ENCODE measurements at regions not wholly inside any gene's neighbourhood (a gene's known extent, or its start where the extent isn't known, plus 50 kb on each side); places are given as distances from the start of the nearest gene placed in this dataset.

DNA sequence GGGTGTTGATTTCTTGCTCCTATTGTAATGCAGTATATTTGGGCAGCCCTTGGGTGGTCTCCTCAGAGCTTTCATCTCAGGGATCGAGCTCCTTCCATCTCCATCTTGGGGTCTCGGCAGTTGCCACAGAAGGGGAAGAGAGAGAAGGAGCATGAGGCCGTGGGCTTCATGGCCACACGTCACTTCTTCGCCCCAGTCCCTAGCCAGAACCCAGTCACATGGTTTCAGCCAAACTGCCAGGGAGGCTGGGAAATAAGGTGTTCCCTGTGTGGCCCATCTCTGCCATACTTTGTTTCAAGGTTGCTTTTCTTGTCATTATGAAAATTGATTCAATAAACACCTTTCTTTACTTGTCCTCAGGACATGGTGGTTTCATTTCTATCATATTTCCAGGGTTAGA, 68.4 kb upstream of the NKD1 start (continued):
- TF ChIP-seq, protein P1, sequence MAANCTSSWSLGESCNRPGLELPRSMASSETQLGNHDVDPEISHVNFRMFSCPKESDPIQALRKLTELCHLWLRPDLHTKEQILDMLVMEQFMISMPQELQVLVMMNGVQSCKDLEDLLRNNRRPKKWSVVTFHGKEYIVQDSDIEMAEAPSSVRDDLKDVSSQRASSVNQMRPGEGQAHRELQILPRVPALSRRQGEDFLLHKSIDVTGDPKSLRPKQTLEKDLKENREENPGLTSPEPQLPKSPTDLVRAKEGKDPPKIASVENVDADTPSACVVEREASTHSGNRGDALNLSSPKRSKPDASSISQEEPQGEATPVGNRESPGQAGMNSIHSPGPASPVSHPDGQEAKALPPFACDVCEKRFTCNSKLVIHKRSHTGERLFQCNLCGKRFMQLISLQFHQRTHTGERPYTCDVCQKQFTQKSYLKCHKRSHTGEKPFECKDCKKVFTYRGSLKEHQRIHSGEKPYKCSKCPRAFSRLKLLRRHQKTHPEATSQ (tag by site-specific recombination; IDR thresholded peaks at IDR 0.05), result no peak

DNA sequence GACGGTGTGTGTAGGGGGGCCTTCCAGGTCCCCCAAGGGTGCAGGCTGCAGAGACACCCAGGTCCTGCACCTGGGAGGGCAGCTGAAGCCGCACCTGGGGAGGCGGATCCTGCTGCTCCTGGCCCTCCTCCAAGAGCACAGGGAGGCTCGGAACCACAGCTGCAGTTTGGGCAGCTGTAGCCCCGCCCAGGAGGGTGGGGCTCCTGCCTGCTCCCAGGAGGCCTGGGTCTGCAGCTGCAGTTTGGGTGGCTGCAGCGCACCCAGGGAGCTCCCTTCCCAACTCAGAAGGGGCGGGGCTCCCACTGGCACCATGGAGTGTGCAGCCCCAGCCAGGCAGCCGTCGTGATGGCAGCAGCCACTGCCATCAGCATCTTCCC, 69.4 kb upstream of the NKD1 start:
- H3K27ac ChIP-seq (ENCODE audit: extremely low read depth, low read depth, low read length), result no peak overlapping the region
- no peak overlapping the region for H3K4me3 ChIP-seq (ENCODE audit: low read depth, low read length)
- TF ChIP-seq KLF1 (tag by site-specific recombination; IDR thresholded peaks at IDR 0.05) (peak; percentile 88), ZNF266 (tag by site-specific recombination; IDR thresholded peaks at IDR 0.05; ENCODE audit: low read depth) (no peak), ZIC2 (tag by site-specific recombination; IDR thresholded peaks at IDR 0.05) (peak; percentile 54), GLIS1 (tag by site-specific recombination; IDR thresholded peaks at IDR 0.05) (peak; percentile 85)
- TF ChIP-seq, protein P2, sequence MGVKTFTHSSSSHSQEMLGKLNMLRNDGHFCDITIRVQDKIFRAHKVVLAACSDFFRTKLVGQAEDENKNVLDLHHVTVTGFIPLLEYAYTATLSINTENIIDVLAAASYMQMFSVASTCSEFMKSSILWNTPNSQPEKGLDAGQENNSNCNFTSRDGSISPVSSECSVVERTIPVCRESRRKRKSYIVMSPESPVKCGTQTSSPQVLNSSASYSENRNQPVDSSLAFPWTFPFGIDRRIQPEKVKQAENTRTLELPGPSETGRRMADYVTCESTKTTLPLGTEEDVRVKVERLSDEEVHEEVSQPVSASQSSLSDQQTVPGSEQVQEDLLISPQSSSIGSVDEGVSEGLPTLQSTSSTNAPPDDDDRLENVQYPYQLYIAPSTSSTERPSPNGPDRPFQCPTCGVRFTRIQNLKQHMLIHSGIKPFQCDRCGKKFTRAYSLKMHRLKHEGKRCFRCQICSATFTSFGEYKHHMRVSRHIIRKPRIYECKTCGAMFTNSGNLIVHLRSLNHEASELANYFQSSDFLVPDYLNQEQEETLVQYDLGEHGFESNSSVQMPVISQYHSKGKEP (tag by site-specific recombination; IDR thresholded peaks at IDR 0.05), result peak; percentile 13; the same call in 1 of the 2 replicates
- TF ChIP-seq, protein P3, sequence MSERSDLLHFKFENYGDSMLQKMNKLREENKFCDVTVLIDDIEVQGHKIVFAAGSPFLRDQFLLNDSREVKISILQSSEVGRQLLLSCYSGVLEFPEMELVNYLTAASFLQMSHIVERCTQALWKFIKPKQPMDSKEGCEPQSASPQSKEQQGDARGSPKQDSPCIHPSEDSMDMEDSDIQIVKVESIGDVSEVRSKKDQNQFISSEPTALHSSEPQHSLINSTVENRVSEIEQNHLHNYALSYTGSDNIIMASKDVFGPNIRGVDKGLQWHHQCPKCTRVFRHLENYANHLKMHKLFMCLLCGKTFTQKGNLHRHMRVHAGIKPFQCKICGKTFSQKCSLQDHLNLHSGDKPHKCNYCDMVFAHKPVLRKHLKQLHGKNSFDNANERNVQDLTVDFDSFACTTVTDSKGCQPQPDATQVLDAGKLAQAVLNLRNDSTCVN (tag by site-specific recombination; optimal IDR thresholded peaks at IDR 0.05), result no peak
- TF ChIP-seq, protein P4, sequence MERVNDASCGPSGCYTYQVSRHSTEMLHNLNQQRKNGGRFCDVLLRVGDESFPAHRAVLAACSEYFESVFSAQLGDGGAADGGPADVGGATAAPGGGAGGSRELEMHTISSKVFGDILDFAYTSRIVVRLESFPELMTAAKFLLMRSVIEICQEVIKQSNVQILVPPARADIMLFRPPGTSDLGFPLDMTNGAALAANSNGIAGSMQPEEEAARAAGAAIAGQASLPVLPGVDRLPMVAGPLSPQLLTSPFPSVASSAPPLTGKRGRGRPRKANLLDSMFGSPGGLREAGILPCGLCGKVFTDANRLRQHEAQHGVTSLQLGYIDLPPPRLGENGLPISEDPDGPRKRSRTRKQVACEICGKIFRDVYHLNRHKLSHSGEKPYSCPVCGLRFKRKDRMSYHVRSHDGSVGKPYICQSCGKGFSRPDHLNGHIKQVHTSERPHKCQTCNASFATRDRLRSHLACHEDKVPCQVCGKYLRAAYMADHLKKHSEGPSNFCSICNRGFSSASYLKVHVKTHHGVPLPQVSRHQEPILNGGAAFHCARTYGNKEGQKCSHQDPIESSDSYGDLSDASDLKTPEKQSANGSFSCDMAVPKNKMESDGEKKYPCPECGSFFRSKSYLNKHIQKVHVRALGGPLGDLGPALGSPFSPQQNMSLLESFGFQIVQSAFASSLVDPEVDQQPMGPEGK (tag by site-specific recombination; IDR thresholded peaks at IDR 0.05), result 0 out of 2 replicates have a peak, but pooled peaks have one; percentile 23
- POLR2A ChIA-PET, result no interaction called here
- H3K36me3 ChIP-seq (ENCODE audit: control insufficient read depth in 2 of 2, insufficient read depth in 1 of 2, low read length in 2 of 2), result no peaks in the 10 kb centered on the region
- CTCF ChIA-PET, result no interaction called here
- H3K4me1 ChIP-seq (ENCODE audit: control insufficient read depth, insufficient read depth, low read length), result no peaks in the 10 kb centered on the region
- no peaks in the 10 kb centered on the region for H3K9me3 ChIP-seq (ENCODE audit: control insufficient read depth, insufficient read depth, low read depth, low read length)

DNA sequence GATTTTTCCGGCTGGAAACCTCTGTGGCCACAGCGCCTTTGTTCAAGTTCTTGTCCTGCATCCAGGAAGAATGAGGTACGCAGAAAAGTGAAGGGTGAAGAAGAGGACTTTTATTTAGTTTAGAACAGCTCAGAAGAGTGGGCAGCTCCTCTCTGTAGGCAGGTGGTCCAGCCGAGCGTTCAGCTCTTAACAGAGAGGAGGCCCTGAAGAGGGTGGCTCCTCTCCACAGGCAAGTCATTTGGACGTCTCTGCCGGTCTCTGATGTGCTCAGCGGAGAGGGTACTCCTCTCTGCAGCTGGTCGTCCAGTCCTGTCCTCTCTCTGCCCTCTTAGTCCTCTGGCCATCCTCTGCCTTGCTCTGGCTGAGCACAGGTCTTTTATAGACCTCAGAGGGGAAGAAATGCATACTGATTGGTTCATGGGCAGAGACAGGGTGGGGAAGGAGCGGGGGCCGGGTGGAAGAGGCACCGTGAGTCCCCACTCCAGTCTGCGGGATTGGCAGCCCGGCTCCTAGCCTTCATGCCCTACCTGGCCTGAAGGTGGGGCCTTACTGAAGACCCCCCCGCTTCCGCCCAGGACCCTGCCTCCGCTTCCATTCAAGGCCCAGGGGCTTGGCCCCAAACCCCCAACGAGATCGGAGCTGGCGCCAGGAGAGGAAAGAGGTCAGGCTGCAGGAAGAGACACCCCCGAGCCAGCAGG, 70.0 kb upstream of the NKD1 start:
- Histone ChIP-seq H3K36me3 (ENCODE audit: control insufficient read depth in 2 of 2, insufficient read depth in 1 of 2, low read length in 2 of 2) (no peaks in the 10 kb centered on the region), H3K27ac (ENCODE audit: extremely low read depth, low read depth, low read length) (no peak overlapping the region), H3K4me1 (ENCODE audit: control insufficient read depth, insufficient read depth, low read length) (no peaks in the 10 kb centered on the region), H3K4me3 (ENCODE audit: low read depth, low read length) (no peak overlapping the region), H3K9me3 (ENCODE audit: control insufficient read depth, insufficient read depth, low read depth, low read length) (no peaks in the 10 kb centered on the region)
- ChIA-PET CTCF (no interaction called here), POLR2A (no interaction called here)
- no peak for TF ChIP-seq ZNF521 (tag by site-specific recombination; IDR thresholded peaks at IDR 0.05)
- no peak for TF ChIP-seq ZNF624 (tag by site-specific recombination; IDR thresholded peaks at IDR 0.05)
- no peak for TF ChIP-seq ZBTB20 (tag by site-specific recombination; IDR thresholded peaks at IDR 0.05)
- no peak for TF ChIP-seq ZBTB21 (tag by site-specific recombination; IDR thresholded peaks at IDR 0.05)
- TF ChIP-seq, protein P5, sequence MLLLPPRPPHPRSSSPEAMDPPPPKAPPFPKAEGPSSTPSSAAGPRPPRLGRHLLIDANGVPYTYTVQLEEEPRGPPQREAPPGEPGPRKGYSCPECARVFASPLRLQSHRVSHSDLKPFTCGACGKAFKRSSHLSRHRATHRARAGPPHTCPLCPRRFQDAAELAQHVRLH (tag by site-specific recombination; IDR thresholded peaks at IDR 0.05), result no peak
- TF ChIP-seq ZNF600 (tag by site-specific recombination; IDR thresholded peaks at IDR 0.05), result no peak
- TF ChIP-seq ZBTB7A (tag by site-specific recombination; IDR thresholded peaks at IDR 0.05; ENCODE audit: low read depth), result no peak

Data from HEK293 (cell line).